ENCODE measurements at regions not wholly inside any gene's neighbourhood (a gene's known extent, or its start where the extent isn't known, plus 50 kb on each side); places are given as distances from the start of the nearest gene placed in this dataset.

DNA sequence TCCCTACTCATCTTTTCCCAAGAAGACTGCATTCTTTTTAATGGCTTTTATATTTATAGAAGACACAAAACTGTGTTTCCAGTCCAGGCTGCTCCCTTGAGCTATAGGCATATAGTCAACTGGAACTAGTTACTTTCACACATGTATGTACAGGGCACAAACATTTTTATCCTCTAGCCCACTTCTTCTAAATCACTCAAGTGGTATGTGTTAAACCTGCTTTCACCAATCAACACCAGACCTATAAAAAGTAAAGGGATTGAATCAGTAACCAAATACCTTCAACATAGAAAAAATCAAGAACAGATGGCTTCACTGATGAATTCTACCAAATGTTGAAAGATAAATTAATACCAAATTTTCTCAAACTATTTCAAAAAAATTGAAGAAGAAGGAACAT, 584.2 kb upstream of the SLITRK1 start:
- DNase-seq: no peak
- H3K27me3 ChIP-seq (replicated peaks; ENCODE audit: insufficient read depth): no peaks in the 10 kb centered on the region
- no peak for TF ChIP-seq EZH2phosphoT487 (IDR thresholded peaks at IDR 0.05; ENCODE audit: insufficient read depth, low read depth)
- no peak for TF ChIP-seq EZH2 (IDR thresholded peaks at IDR 0.05; ENCODE audit: insufficient read depth, poor library complexity, severe bottlenecking)
- H3K4me2 ChIP-seq (ENCODE audit: unreplicated experiment): no peak overlapping the region
- peaks cover 3% of the 10 kb centered on the region; the same call in 1 of the 2 replicates for H3K9me2 ChIP-seq (ENCODE audit: insufficient read depth)
- H3K4me1 ChIP-seq (ENCODE audit: insufficient read depth): no peaks in the 10 kb centered on the region
- in situ Hi-C loops (cut with MboI): no loop called here
- no peaks in the 10 kb centered on the region for H4K20me1 ChIP-seq (ENCODE audit: insufficient read depth)
- H3K79me2 ChIP-seq (ENCODE audit: insufficient read depth): no peaks in the 10 kb centered on the region
- no peaks in the 10 kb centered on the region for H3F3A ChIP-seq (ENCODE audit: insufficient read depth)
- H3K4me3 ChIP-seq: no peak overlapping the region
- H3K36me3 ChIP-seq (ENCODE audit: low read depth): no peaks in the 10 kb centered on the region
- no peaks in the 10 kb centered on the region for H3K9me3 ChIP-seq (ENCODE audit: low read depth)
- H2AFZ ChIP-seq: no peak overlapping the region
- no peak overlapping the region for H3K9ac ChIP-seq
- H3K27ac ChIP-seq: no peak overlapping the region

DNA sequence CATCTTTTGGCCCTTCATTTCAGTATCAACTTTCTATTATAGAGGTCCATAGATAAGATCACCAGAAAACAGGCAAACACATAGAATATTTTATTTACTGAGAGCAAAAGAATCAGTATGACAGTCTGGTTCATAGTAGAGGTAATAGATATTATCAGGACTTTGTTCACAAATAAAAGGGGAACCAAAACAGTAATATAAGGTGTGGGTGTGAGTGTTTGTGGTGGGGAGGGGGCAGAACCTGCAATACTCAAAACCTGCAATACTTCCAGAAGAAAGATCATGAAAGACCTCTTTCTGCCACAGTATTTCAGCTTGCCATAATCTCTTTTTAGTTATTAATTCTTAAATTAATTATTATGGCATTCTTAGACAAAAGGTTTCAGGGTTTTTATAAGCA, 578.7 kb upstream of the SLITRK1 start:
- no peaks in the 10 kb centered on the region for H3K9me2 ChIP-seq (ENCODE audit: insufficient read depth)
- in situ Hi-C loops (cut with MboI): no loop called here
- H3K36me3 ChIP-seq (ENCODE audit: low read depth): no peaks in the 10 kb centered on the region
- TF ChIP-seq EZH2phosphoT487 (IDR thresholded peaks at IDR 0.05; ENCODE audit: insufficient read depth, low read depth) (no peak), EZH2 (IDR thresholded peaks at IDR 0.05; ENCODE audit: insufficient read depth, poor library complexity, severe bottlenecking) (no peak)
- no peak overlapping the region for H3K9ac ChIP-seq
- H3K4me2 ChIP-seq (ENCODE audit: unreplicated experiment): no peak overlapping the region
- no peaks in the 10 kb centered on the region for H3F3A ChIP-seq (ENCODE audit: insufficient read depth)
- no peak overlapping the region for H2AFZ ChIP-seq
- H3K4me3 ChIP-seq: no peak overlapping the region
- H3K27ac ChIP-seq: no peak overlapping the region
- H3K4me1 ChIP-seq (ENCODE audit: insufficient read depth): no peaks in the 10 kb centered on the region
- H3K9me3 ChIP-seq (ENCODE audit: low read depth): no peaks in the 10 kb centered on the region
- H4K20me1 ChIP-seq (ENCODE audit: insufficient read depth): no peaks in the 10 kb centered on the region
- no peaks in the 10 kb centered on the region for H3K79me2 ChIP-seq (ENCODE audit: insufficient read depth)
- H3K27me3 ChIP-seq (replicated peaks; ENCODE audit: insufficient read depth): no peaks in the 10 kb centered on the region
- DNase-seq: no peak

DNA sequence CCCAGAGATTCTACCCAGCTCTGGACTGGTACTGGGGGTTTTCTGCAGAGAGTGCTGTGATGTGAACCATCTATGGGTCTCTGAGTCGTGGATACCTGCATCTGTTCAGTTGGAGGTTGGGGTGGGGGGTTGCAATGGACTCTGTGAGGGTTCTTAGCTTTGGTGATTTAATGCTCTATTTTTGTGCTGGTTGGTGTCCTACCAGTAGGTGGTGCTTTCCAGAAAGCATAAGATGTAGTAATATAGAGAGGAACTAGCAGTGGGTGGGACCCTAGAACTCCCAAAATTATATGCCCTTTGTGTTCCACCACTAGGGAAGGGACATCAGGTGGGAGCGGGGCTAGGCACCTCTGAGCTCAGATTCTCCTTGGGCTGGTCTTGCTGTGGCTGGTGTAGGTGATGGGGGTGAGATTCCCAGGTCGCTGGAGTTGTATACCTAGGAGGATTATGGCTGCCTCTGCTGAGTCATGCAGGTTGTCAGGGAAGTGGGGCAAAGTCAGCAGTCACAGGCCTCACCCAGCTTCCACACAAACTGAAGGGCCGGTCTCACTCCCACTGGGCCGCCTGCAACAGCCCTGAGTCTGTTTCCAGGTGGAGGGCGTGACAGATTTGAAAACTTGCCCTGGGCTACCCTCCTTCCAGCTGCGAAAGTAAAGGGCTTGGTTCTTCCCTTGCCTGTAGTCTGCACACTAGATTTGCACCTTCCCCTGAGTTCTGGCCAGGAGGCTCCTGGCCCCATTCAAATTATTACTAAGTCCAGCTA, 573.0 kb upstream of the SLITRK1 start:
- WGBS, 2 experiments (ENCODE audit: low coverage in 1 of 2, low lambda C conversion rate in 2 of 2, missing lambda C conversion rate in 2 of 2): 27 to 37% methylated on average over 7 of the region's 7 CpGs
- H2AFZ ChIP-seq: no peak overlapping the region

DNA sequence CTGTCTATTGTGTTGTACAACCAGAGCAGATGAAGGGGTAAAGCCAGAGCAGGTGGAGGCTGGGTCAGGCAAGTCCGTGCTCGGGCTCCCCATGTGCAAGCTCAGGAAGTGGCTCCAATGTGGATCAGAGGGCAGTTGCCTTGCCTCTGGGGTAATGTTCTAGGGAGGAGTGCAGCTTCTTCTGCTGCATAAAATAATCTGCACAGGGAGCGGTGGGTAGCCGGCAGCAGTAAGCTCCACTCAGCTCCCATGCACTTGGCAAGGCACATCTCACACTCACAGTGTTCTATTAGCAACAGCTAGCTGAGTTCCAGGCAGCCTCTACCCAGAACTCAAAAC, 565.3 kb upstream of the SLITRK1 start:
- no peaks in the 10 kb centered on the region for H3K27me3 ChIP-seq (replicated peaks; ENCODE audit: insufficient read depth)
- H3K4me2 ChIP-seq (ENCODE audit: unreplicated experiment): no peak overlapping the region
- H2AFZ ChIP-seq: no peak overlapping the region
- in situ Hi-C loops (cut with MboI): no loop called here
- no peak overlapping the region for H3K4me3 ChIP-seq
- H3K9me3 ChIP-seq (ENCODE audit: low read depth): no peaks in the 10 kb centered on the region
- no peak overlapping the region for H3K27ac ChIP-seq
- DNase-seq: no peak
- H3K9me2 ChIP-seq (ENCODE audit: insufficient read depth): no peaks in the 10 kb centered on the region
- H4K20me1 ChIP-seq (ENCODE audit: insufficient read depth): no peaks in the 10 kb centered on the region
- H3K9ac ChIP-seq: no peak overlapping the region
- H3K4me1 ChIP-seq (ENCODE audit: insufficient read depth): peaks cover 5% of the 10 kb centered on the region; the same call in 1 of the 2 replicates
- H3K36me3 ChIP-seq (ENCODE audit: low read depth): no peaks in the 10 kb centered on the region
- no peak for TF ChIP-seq EZH2phosphoT487 (IDR thresholded peaks at IDR 0.05; ENCODE audit: insufficient read depth, low read depth)
- no peak for TF ChIP-seq EZH2 (IDR thresholded peaks at IDR 0.05; ENCODE audit: insufficient read depth, poor library complexity, severe bottlenecking)
- H3K79me2 ChIP-seq (ENCODE audit: insufficient read depth): no peaks in the 10 kb centered on the region
- 24 to 31% methylated on average over 4 of the region's 4 CpGs for WGBS, 2 experiments (ENCODE audit: low coverage in 1 of 2, low lambda C conversion rate in 2 of 2, missing lambda C conversion rate in 2 of 2)
- no peaks in the 10 kb centered on the region for H3F3A ChIP-seq (ENCODE audit: insufficient read depth)

More for the DNA sequence above, 573.0 kb upstream of the SLITRK1 start:
- Histone ChIP-seq H3K4me3 (no peak overlapping the region), H3K9ac (no peak overlapping the region), H3K4me1 (ENCODE audit: insufficient read depth) (no peaks in the 10 kb centered on the region), H3K79me2 (ENCODE audit: insufficient read depth) (no peaks in the 10 kb centered on the region), H3K27ac (no peak overlapping the region), H3K9me3 (ENCODE audit: low read depth) (no peaks in the 10 kb centered on the region), H3K4me2 (ENCODE audit: unreplicated experiment) (no peak overlapping the region), H3K9me2 (ENCODE audit: insufficient read depth) (no peaks in the 10 kb centered on the region), H3F3A (ENCODE audit: insufficient read depth) (no peaks in the 10 kb centered on the region), H4K20me1 (ENCODE audit: insufficient read depth) (no peaks in the 10 kb centered on the region), H3K27me3 (replicated peaks; ENCODE audit: insufficient read depth) (no peaks in the 10 kb centered on the region), H3K36me3 (ENCODE audit: low read depth) (no peaks in the 10 kb centered on the region)
- in situ Hi-C loops (cut with MboI): no loop called here
- TF ChIP-seq EZH2 (IDR thresholded peaks at IDR 0.05; ENCODE audit: insufficient read depth, poor library complexity, severe bottlenecking) (no peak), EZH2phosphoT487 (IDR thresholded peaks at IDR 0.05; ENCODE audit: insufficient read depth, low read depth) (no peak)
- DNase-seq: no peak
